Vagina (tissue), 2 donors: ENCODE measurements at regions not wholly inside any gene's neighbourhood (a gene's known extent, or its start where the extent isn't known, plus 50 kb on each side); places are given as distances from the start of the nearest gene placed in this dataset.

ENCODE experiments used
- DNase-seq, 2 donors: peaks; one replicate each; pipeline ENCODE4 v3.0.0-alpha.2; 2017; ENCODE audit errors: extremely low spot score in 2 of 2
- H3K27ac ChIP-seq: fragments of 200-600 bp; sonication (generic); one replicate; pipeline ENCODE4 v1.5.1; 2019
- H3K27me3 ChIP-seq: fragments of 200-600 bp; sonication (generic); one replicate; pipeline ENCODE4 v1.5.1; 2019
- H3K36me3 ChIP-seq, 2 donors: fragments of 200-600 bp; sonication (generic); one replicate each; pipeline ENCODE4 v1.5.1; 2017 to 2019
- H3K4me1 ChIP-seq: fragments of 200-600 bp; sonication (generic); one replicate; pipeline ENCODE4 v1.5.1; 2019
- H3K4me3 ChIP-seq, 2 donors: fragments of 200-600 bp; sonication (generic); 1 replicate in 1 of 2; 2 replicates in 1 of 2; pipeline ENCODE4 v1.5.1; 2016 to 2019
- H3K9me3 ChIP-seq: fragments of 200-600 bp; sonication (generic); one replicate; pipeline ENCODE4 v1.5.1; 2019
- POLR2A ChIP-seq, 2 donors: fragments of 450-650 bp; IDR thresholded peaks; one replicate each; pipeline ENCODE4 v1.6.1; 2017; ENCODE audit warnings: antibody characterized with exemption in 2 of 2, mild to moderate bottlenecking in 2 of 2, moderate library complexity in 2 of 2
- POLR2AphosphoS5 ChIP-seq, 2 donors: sonication (generic); formaldehyde crosslinking; IDR thresholded peaks; one replicate each; pipeline ENCODE4 v1.9.0; 2017; ENCODE audit warnings: antibody characterized with exemption in 2 of 2, mild to moderate bottlenecking in 2 of 2, low read depth in 1 of 2; ENCODE audit not compliant: insufficient read depth in 1 of 2
- intact Hi-C: fragments of 100-400 bp; cut with DNase I; formaldehyde crosslinking; loops from one replicate; pipeline ENCODE4 v1.15.1; 2023
- TF ChIP-seq, protein P1 (sequence below), 3 experiments: fragments of 450-650 bp in 2 of 3; fragments of 200-600 bp in 1 of 3; sonication (generic) in 1 of 3; IDR thresholded peaks; one replicate each; pipeline ENCODE4 v1.5.1; 2017 to 2019; ENCODE audit warnings: antibody characterized with exemption in 3 of 3, mild to moderate bottlenecking in 2 of 3, moderate library complexity in 2 of 3

DNA sequence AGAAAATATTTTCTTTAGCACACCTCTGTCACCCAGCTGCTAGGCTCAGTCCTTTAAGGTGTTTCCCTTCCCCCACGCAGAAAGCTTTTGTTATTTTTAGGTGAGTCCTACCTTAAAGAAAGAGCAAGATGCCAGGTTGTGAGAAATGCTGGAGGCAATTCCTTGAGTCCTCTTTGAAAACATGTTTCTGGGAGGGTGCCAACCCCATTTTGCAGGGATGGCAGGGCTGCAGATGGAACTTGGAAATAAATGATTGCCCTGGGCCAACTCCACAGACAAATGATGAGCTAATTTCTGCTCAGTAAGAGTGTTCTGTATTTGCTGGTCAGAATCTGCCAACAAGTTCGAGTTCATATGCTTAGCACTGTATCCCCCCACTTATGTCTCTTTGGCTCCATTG lies 119.2 kb upstream of the RAB3GAP2 start:
- H3K27me3 ChIP-seq = no peaks in the 10 kb centered on the region
- H3K4me3 ChIP-seq = no peak overlapping the region
- no peak for TF ChIP-seq POLR2A (IDR thresholded peaks at IDR 0.05)
- no peak for TF ChIP-seq POLR2AphosphoS5 (IDR thresholded peaks at IDR 0.05; ENCODE audit: insufficient read depth in 1 of 2, low read depth in 1 of 2)
- TF ChIP-seq, protein P1, sequence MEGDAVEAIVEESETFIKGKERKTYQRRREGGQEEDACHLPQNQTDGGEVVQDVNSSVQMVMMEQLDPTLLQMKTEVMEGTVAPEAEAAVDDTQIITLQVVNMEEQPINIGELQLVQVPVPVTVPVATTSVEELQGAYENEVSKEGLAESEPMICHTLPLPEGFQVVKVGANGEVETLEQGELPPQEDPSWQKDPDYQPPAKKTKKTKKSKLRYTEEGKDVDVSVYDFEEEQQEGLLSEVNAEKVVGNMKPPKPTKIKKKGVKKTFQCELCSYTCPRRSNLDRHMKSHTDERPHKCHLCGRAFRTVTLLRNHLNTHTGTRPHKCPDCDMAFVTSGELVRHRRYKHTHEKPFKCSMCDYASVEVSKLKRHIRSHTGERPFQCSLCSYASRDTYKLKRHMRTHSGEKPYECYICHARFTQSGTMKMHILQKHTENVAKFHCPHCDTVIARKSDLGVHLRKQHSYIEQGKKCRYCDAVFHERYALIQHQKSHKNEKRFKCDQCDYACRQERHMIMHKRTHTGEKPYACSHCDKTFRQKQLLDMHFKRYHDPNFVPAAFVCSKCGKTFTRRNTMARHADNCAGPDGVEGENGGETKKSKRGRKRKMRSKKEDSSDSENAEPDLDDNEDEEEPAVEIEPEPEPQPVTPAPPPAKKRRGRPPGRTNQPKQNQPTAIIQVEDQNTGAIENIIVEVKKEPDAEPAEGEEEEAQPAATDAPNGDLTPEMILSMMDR (IDR thresholded peaks at IDR 0.05) = no peak
- H3K27ac ChIP-seq = no peak overlapping the region
- DNase-seq = no peak
- intact Hi-C loops = no loop called here
- H3K36me3 ChIP-seq = no peaks in the 10 kb centered on the region
- no peaks in the 10 kb centered on the region for H3K9me3 ChIP-seq
- H3K4me1 ChIP-seq = no peaks in the 10 kb centered on the region

DNA sequence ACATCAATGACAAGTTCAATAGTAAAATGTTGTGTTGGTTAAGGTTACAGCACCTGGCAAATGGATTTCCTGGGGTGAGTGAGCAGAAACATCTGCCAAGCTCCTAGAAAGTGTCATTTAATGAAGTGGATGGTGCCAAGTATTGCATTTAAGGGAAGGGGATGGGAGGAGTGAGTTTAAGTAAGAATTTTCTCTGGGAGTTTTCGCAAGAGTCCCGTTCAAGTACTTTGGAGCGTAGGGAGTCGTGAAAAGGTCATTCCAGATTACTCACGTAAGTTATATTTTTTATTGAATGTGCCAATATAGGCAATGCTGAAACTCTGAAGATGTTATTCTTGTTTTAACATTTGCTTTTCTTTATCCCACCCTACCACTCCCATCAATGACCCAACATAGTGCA lies 117.4 kb upstream of the RAB3GAP2 start:
- TF ChIP-seq POLR2A (IDR thresholded peaks at IDR 0.05) = no peak
- TF ChIP-seq, protein P1 (IDR thresholded peaks at IDR 0.05) = no peak
- TF ChIP-seq POLR2AphosphoS5 (IDR thresholded peaks at IDR 0.05; ENCODE audit: insufficient read depth in 1 of 2, low read depth in 1 of 2) = no peak
- intact Hi-C loops = no loop called here
- H3K9me3 ChIP-seq = no peaks in the 10 kb centered on the region

DNA sequence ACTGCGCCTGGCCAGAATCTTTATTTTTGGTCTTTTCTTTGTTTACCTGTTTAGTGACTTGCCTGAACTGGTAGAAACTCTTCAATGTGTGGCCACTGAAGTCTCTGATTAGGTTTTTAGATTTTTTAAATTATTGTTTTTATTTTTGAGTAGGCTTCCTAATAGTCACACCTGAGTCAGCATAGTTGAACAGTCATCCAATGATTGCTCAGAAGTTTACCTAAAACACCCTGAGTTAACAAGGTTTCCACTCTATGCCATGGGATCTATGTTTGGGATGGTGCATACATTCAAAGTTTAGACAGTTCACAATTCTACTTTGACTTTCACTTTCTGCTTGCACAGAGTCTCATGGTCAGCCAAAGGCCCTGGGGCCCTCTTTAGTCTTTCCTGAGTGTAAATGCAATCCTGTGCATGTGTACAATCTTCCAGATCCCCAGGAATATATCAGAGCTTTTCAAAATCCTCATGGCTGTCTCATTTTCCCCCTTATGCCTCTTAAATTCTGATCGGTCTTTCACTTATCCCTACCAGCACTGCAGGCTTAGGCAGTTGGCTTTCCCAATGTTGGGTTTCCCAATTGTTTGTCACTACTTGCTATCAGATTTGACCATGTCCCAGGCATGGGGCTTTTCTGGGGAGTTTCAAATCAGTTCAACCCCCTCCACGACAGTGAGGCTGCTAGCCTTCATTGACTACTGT lies 114.4 kb upstream of the RAB3GAP2 start:
- TF ChIP-seq, protein P1 (IDR thresholded peaks at IDR 0.05) = no peak
- no peak for TF ChIP-seq POLR2A (IDR thresholded peaks at IDR 0.05)
- no peak for TF ChIP-seq POLR2AphosphoS5 (IDR thresholded peaks at IDR 0.05; ENCODE audit: insufficient read depth in 1 of 2, low read depth in 1 of 2)
- Histone ChIP-seq H3K36me3 (no peaks in the 10 kb centered on the region), H3K4me1 (no peaks in the 10 kb centered on the region), H3K4me3 (no peak overlapping the region), H3K9me3 (no peaks in the 10 kb centered on the region), H3K27me3 (no peaks in the 10 kb centered on the region), H3K27ac (no peak overlapping the region)
- DNase-seq = no peak
- intact Hi-C loops = no loop called here

More for the DNA sequence above, 117.4 kb upstream of the RAB3GAP2 start:
- Histone ChIP-seq H3K4me1 (no peaks in the 10 kb centered on the region), H3K36me3 (no peaks in the 10 kb centered on the region), H3K27me3 (no peaks in the 10 kb centered on the region), H3K27ac (no peak overlapping the region), H3K4me3 (no peak overlapping the region)
- no peak for DNase-seq

DNA sequence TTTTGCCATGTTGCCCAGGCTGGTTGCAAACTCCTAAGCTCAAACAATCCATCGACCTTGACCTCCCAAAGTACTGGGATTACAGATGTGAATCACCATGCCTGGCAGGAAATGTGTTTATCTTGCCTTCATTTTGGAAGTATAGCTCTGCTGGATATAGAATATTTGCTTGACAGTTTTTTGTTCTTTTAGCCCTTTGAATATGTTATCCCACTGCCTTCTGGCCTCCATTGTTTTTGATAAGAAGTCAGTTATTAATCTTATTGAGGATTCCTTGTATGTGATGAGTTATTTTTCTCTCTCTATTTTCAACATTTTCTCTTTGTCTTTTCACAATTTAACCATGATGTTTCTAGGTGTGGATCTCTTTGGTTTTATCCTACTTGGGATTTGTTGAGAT lies 112.9 kb upstream of the RAB3GAP2 start:
- DNase-seq = no peak
- intact Hi-C loops = no loop called here
- no peaks in the 10 kb centered on the region for H3K36me3 ChIP-seq
- H3K4me3 ChIP-seq = no peak overlapping the region
- H3K9me3 ChIP-seq = no peaks in the 10 kb centered on the region
- H3K4me1 ChIP-seq = no peaks in the 10 kb centered on the region
- no peaks in the 10 kb centered on the region for H3K27me3 ChIP-seq
- TF ChIP-seq POLR2AphosphoS5 (IDR thresholded peaks at IDR 0.05; ENCODE audit: insufficient read depth in 1 of 2, low read depth in 1 of 2) (no peak), POLR2A (IDR thresholded peaks at IDR 0.05) (no peak)
- TF ChIP-seq, protein P1 (IDR thresholded peaks at IDR 0.05) = no peak
- H3K27ac ChIP-seq = no peak overlapping the region

DNA sequence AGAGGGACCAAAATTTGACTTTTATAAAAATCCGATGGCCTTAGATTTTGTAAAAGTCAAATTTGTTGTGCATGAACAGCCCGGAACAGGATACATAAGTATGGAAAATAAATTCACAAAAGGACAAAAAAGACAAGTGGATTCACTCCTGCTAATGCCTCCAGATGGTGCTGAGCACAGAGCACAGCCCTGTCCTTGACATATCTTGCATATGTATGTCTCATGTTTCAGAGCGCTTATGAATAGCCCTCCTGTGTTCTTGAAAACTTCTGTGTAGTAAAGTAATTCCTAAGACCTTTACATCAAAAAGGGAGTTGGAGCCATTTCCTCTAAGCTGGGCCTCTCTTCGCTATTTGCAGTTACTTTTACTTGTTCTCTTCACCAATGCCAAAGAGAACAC lies 110.7 kb upstream of the RAB3GAP2 start:
- H3K36me3 ChIP-seq = no peaks in the 10 kb centered on the region
- intact Hi-C loops = no loop called here
- no peak overlapping the region for H3K27ac ChIP-seq
- H3K9me3 ChIP-seq = no peaks in the 10 kb centered on the region
- H3K4me1 ChIP-seq = no peaks in the 10 kb centered on the region
- no peak for DNase-seq
- no peak overlapping the region for H3K4me3 ChIP-seq
- H3K27me3 ChIP-seq = no peaks in the 10 kb centered on the region
- TF ChIP-seq, protein P1 (IDR thresholded peaks at IDR 0.05) = no peak
- no peak for TF ChIP-seq POLR2A (IDR thresholded peaks at IDR 0.05)
- TF ChIP-seq POLR2AphosphoS5 (IDR thresholded peaks at IDR 0.05; ENCODE audit: insufficient read depth in 1 of 2, low read depth in 1 of 2) = no peak
